Mesenchymal stem cell (in vitro differentiated cells and primary cell): ENCODE measurements at regions not wholly inside any gene's neighbourhood (a gene's known extent, or its start where the extent isn't known, plus 50 kb on each side); places are given as distances from the start of the nearest gene placed in this dataset.

Experiments used
- DNase-seq: peaks from one replicate; pipeline ENCODE4 v3.0.0-alpha.2; 2013
- H2AFZ ChIP-seq: one replicate; pipeline ENCODE4 v1.6.1; 2013; ENCODE audit warnings: low read depth, mild to moderate bottlenecking, control low read depth, inconsistent platforms, low read length, moderate library complexity
- H2AK5ac ChIP-seq: 2 replicates; pipeline ENCODE4 v1.6.1; 2013; ENCODE audit warnings: low read length, moderate library complexity, mild to moderate bottlenecking, inconsistent platforms; ENCODE audit not compliant: severe bottlenecking
- H2BK120ac ChIP-seq: one replicate; pipeline ENCODE4 v1.6.1; 2013; ENCODE audit warnings: low read depth, mild to moderate bottlenecking, inconsistent platforms, low read length, moderate library complexity
- H2BK12ac ChIP-seq, 2 experiments: one replicate each; pipeline ENCODE4 v1.6.1; 2013; ENCODE audit warnings: inconsistent platforms in 2 of 2, low read length in 2 of 2, mild to moderate bottlenecking in 2 of 2, moderate library complexity in 2 of 2, control low read depth in 1 of 2
- H2BK15ac ChIP-seq: one replicate; pipeline ENCODE4 v1.6.1; 2013; ENCODE audit warnings: mild to moderate bottlenecking, low read depth, inconsistent platforms; ENCODE audit not compliant: poor library complexity, severe bottlenecking
- H2BK5ac ChIP-seq: 2 replicates; pipeline ENCODE4 v1.6.1; 2013; ENCODE audit warnings: low read depth, mild to moderate bottlenecking, low read length, control low read depth, inconsistent platforms; ENCODE audit not compliant: poor library complexity, severe bottlenecking
- H3K14ac ChIP-seq, 2 experiments: one replicate each; pipeline ENCODE4 v1.6.1; 2013; ENCODE audit warnings: inconsistent platforms in 2 of 2, low read length in 2 of 2, control low read depth in 1 of 2, mild to moderate bottlenecking in 1 of 2, moderate library complexity in 1 of 2
- H3K18ac ChIP-seq, 2 experiments: one replicate each; pipeline ENCODE4 v1.6.1; 2013; ENCODE audit warnings: inconsistent platforms in 2 of 2, low read length in 2 of 2, control low read depth in 1 of 2, low read depth in 1 of 2, mild to moderate bottlenecking in 1 of 2
- H3K23ac ChIP-seq, 2 experiments: one replicate each; pipeline ENCODE4 v1.6.1; 2013; ENCODE audit warnings: inconsistent platforms in 2 of 2, low read length in 2 of 2, mild to moderate bottlenecking in 2 of 2, moderate library complexity in 2 of 2, control low read depth in 1 of 2
- H3K27ac ChIP-seq: 2 replicates; pipeline ENCODE4 v1.5.1; 2013; ENCODE audit warnings: mild to moderate bottlenecking, moderate library complexity, low read length, control low read depth, inconsistent platforms; ENCODE audit not compliant: poor library complexity, severe bottlenecking
- H3K27me3 ChIP-seq, 2 experiments: 2 replicates each; pipeline versions ENCODE4 v1.6.1 to v1.7.0; 2013; ENCODE audit warnings: low read length in 2 of 2, mild to moderate bottlenecking in 2 of 2, moderate library complexity in 2 of 2, control low read depth in 1 of 2, inconsistent platforms in 1 of 2; ENCODE audit not compliant: control insufficient read depth in 1 of 2, insufficient read depth in 1 of 2
- H3K36me3 ChIP-seq, 2 experiments: 2 replicates each; pipeline versions ENCODE4 v1.6.1 to v1.7.0; 2013; ENCODE audit warnings: low read length in 2 of 2, control low read depth in 1 of 2, inconsistent platforms in 1 of 2, low read depth in 1 of 2, mild to moderate bottlenecking in 1 of 2; ENCODE audit not compliant: insufficient read depth in 2 of 2, control insufficient read depth in 1 of 2
- H3K4ac ChIP-seq, 2 experiments: one replicate each; pipeline ENCODE4 v1.6.1; 2013; ENCODE audit warnings: inconsistent platforms in 2 of 2, low read length in 2 of 2, mild to moderate bottlenecking in 2 of 2, moderate library complexity in 2 of 2, control low read depth in 1 of 2, low read depth in 1 of 2
- H3K4me1 ChIP-seq: 2 replicates; pipeline ENCODE4 v1.6.1; 2013; ENCODE audit warnings: low read depth, low read length, control low read depth; ENCODE audit not compliant: control insufficient read depth, insufficient read depth
- H3K4me2 ChIP-seq: 2 replicates; pipeline ENCODE4 v1.6.1; 2013; ENCODE audit warnings: low read length, mild to moderate bottlenecking, inconsistent platforms; ENCODE audit not compliant: poor library complexity, severe bottlenecking
- H3K4me3 ChIP-seq, 2 experiments: 2 replicates each; pipeline versions ENCODE4 v1.5.1 to v1.7.0; 2013; ENCODE audit warnings: low read length in 2 of 2, mild to moderate bottlenecking in 2 of 2, control low read depth in 1 of 2, low read depth in 1 of 2; ENCODE audit not compliant: insufficient read depth in 1 of 2
- H3K79me1 ChIP-seq: replicated peaks from 2 replicates; pipeline ENCODE4 v1.6.1; 2013; ENCODE audit warnings: mild to moderate bottlenecking, control low read depth, low read length, inconsistent platforms; ENCODE audit not compliant: poor library complexity, severe bottlenecking
- H3K9ac ChIP-seq: 2 replicates; pipeline ENCODE4 v1.7.0; 2013; ENCODE audit warnings: mild to moderate bottlenecking, low read length, moderate library complexity
- H3K9me3 ChIP-seq: 2 replicates; pipeline ENCODE4 v1.7.0; 2013; ENCODE audit warnings: mild to moderate bottlenecking, low read length; ENCODE audit not compliant: control insufficient read depth
- H4K8ac ChIP-seq: one replicate; pipeline ENCODE4 v1.6.1; 2013; ENCODE audit warnings: inconsistent platforms, mild to moderate bottlenecking, low read length, moderate library complexity
- H4K91ac ChIP-seq: one replicate; pipeline ENCODE4 v1.6.1; 2013; ENCODE audit warnings: mild to moderate bottlenecking, low read length, inconsistent platforms
- WGBS: methylation state at CpG from one replicate; pipeline ENCODE4 v1.1.7; 2013; ENCODE audit warnings: mixed read lengths; 5-methylcytosine and 5-hydroxymethylcytosine counted together

- no peak overlapping the region for H2AK5ac ChIP-seq
- no peak overlapping the region for H4K8ac ChIP-seq
- no peak overlapping the region for H3K27ac ChIP-seq
- no peak for DNase-seq
- no peak overlapping the region for H2BK5ac ChIP-seq
- H2BK12ac ChIP-seq = no peak overlapping the region
- no peaks in the 10 kb centered on the region for H3K27me3 ChIP-seq
- no peak overlapping the region for H2BK120ac ChIP-seq
- H2BK15ac ChIP-seq = no peak overlapping the region
- no peak overlapping the region for H3K4ac ChIP-seq
- peaks cover 18% of the 10 kb centered on the region for H3K9me3 ChIP-seq
- no peaks in the 10 kb centered on the region for H3K79me1 ChIP-seq
- H3K23ac ChIP-seq = no peak overlapping the region
- no peak overlapping the region for H3K18ac ChIP-seq
- H3K14ac ChIP-seq = no peak overlapping the region
- no peak overlapping the region for H4K91ac ChIP-seq
- H3K4me1 ChIP-seq = no peaks in the 10 kb centered on the region
- no peak overlapping the region for H3K4me3 ChIP-seq
- no peak overlapping the region for H3K4me2 ChIP-seq
- H2AFZ ChIP-seq = no peak overlapping the region
- no peaks in the 10 kb centered on the region for H3K36me3 ChIP-seq
- H3K9ac ChIP-seq = no peak overlapping the region
Observed at GRCh38 chr1:170332801-170333200, 187.0 kb downstream of the NTMT2 start.

GRCh38 chr1:170337413-170337994 lies 191.7 kb downstream of the NTMT2 start:
- Histone ChIP-seq H2BK5ac (no peak overlapping the region), H2AFZ (no peak overlapping the region), H3K14ac (no peak overlapping the region), H2BK15ac (no peak overlapping the region), H4K91ac (no peak overlapping the region), H2AK5ac (no peak overlapping the region), H2BK12ac (no peak overlapping the region), H3K23ac (no peak overlapping the region), H2BK120ac (no peak overlapping the region), H3K79me1 (no peaks in the 10 kb centered on the region), H3K4me2 (no peak overlapping the region), H3K27me3 (no peaks in the 10 kb centered on the region), H3K4me3 (no peak overlapping the region), H3K4me1 (no peaks in the 10 kb centered on the region), H3K36me3 (no peaks in the 10 kb centered on the region), H3K9ac (no peak overlapping the region), H3K27ac (no peak overlapping the region), H3K18ac (no peak overlapping the region), H4K8ac (no peak overlapping the region), H3K4ac (no peak overlapping the region), H3K9me3 (peaks cover 18% of the 10 kb centered on the region)
- WGBS = 93% methylated on average over 3 of the region's 6 CpGs
- no peak for DNase-seq

DNA sequence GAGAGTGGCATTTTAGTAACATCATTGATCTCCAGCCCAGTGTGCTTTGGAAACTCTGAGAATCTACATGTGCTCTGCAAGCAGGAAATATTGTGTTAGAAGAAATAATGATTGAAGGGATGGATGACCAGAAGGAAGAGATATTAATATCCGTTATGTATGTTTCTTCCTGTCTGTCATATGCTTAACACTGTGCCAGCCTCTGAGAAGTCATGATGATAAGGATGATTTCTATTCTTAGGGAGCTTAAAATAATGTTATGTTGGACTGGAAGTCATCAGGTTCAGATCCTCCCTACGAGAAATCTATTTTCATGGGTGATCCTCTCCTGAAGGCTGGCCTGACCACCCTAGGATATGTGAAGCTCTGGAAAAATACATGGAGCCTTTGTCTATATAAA lies 192.4 kb upstream of the GORAB start:
- Histone ChIP-seq H3K79me1 (no peaks in the 10 kb centered on the region), H3K9ac (no peak overlapping the region), H2BK15ac (no peak overlapping the region), H3K18ac (no peak overlapping the region), H3K27ac (no peak overlapping the region), H3K36me3 (no peaks in the 10 kb centered on the region), H3K9me3 (peaks cover 8% of the 10 kb centered on the region), H2BK5ac (no peak overlapping the region), H3K4me2 (no peak overlapping the region), H3K4me1 (no peaks in the 10 kb centered on the region), H2AFZ (no peak overlapping the region), H3K14ac (no peak overlapping the region), H2BK12ac (no peak overlapping the region), H2BK120ac (no peak overlapping the region), H3K4me3 (no peak overlapping the region), H3K23ac (no peak overlapping the region), H4K8ac (no peak overlapping the region), H3K27me3 (no peaks in the 10 kb centered on the region), H3K4ac (no peak overlapping the region), H4K91ac (no peak overlapping the region), H2AK5ac (no peak overlapping the region)
- WGBS = 100% methylated on average over 2 of the region's 2 CpGs
- DNase-seq = no peak

- 50% methylated on average over 2 of the region's 2 CpGs for WGBS
- H2AK5ac ChIP-seq = no peak overlapping the region
- peak; percentile 23 for DNase-seq
Observed at GRCh38 chr1:170340308-170340707, 191.7 kb upstream of the GORAB start.

More at GRCh38 chr1:170340308-170340707, 191.7 kb upstream of the GORAB start:
- Histone ChIP-seq H3K27ac (no peak overlapping the region), H3K23ac (no peak overlapping the region), H2AFZ (no peak overlapping the region), H3K27me3 (no peaks in the 10 kb centered on the region), H3K9ac (no peak overlapping the region), H2BK120ac (no peak overlapping the region), H3K9me3 (peaks cover 1% of the 10 kb centered on the region), H2BK5ac (no peak overlapping the region), H3K4me3 (no peak overlapping the region), H3K4me1 (no peaks in the 10 kb centered on the region), H4K91ac (no peak overlapping the region), H3K4me2 (no peak overlapping the region), H2BK12ac (no peak overlapping the region), H3K36me3 (no peaks in the 10 kb centered on the region), H4K8ac (no peak overlapping the region), H3K18ac (no peak overlapping the region), H3K79me1 (no peaks in the 10 kb centered on the region), H3K4ac (no peak overlapping the region), H2BK15ac (no peak overlapping the region), H3K14ac (no peak overlapping the region)
